NCI-H774 (cell line): ENCODE measurements at regions not wholly inside any gene's neighbourhood (a gene's known extent, or its start where the extent isn't known, plus 50 kb on each side); places are given as distances from the start of the nearest gene placed in this dataset.

Source experiments
- DNase-seq: peaks from one replicate; lab custom pipeline; 2025; lab: John Stamatoyannopoulos, UW

- no peak for DNase-seq
Measured at GRCh38 chr12:43011383-43011926, 421.9 kb upstream of the PRICKLE1 start.

- DNase-seq: no peak
Measured at GRCh38 chr12:43009846-43010240, 420.3 kb upstream of the PRICKLE1 start.

DNA sequence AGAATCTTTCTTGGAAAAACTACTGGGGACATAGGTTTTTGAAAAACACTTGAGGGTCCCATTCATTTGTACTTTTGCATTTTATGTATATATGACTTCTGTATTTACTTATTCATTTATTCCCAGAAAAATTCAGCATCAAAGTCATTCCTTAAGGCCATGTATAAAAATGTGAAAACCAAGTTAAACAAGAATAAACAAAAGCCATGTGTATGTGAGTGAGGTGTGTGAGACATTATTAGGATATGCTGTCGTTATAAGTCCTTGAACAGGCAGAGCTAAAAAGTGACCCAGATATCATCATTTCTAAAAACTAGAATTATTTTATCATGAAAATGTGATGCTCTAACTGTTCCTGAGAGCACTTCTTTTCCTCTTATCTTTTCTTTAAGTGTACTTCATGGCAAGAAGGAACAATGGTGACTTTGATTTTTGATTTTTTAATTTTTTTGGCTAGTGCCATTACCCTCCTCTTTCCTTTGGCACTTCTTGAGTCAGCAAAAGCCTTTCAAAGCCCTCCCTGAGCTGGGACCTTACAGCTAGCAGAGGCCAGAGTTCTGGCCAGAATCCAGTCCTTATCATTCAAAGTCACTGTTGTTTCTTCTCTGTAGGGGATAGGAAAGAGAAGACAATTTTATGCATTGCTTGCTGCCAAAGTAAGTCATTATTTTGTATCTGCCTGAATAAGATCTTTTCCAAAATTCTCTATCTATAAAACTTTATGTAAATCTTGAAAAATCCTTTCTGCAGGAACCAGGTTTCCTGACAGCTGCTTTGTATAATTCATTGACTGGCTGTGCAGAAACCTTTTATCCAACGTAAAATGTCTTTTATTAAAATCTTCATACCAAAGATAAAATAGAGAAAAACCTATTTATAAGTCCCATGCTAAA, 419.7 kb upstream of the PRICKLE1 start:
- no peak for DNase-seq

- no peak for DNase-seq
Measured at GRCh38 chr12:43004908-43005307, 415.4 kb upstream of the PRICKLE1 start.

- DNase-seq: no peak
Measured at GRCh38 chr12:43004141-43004540, 414.6 kb upstream of the PRICKLE1 start.

DNA sequence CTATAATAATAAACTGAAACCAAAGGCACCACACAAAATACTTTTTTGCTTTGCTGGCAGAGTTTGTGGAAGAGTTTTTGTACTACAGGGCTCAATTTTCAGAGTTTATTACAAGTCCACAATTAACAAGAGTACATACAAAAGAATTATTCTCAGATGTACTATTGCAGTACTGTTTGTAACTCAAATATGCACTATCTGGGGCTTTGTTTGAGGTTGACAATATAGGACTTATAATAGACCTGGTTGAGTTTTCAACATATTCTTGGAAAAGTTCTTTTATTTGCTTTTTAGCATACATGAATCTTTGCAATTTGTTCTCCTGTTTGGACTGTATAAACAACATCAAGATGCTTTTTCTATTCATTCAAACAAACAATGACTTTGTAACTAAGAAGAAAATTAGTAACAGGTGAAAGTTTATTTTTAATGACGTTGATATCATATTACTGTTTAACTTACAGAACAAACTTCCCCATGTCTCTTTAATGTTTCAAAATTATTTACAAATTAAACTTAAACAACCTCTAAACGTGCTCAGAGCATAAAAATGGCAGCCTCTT, 407.4 kb upstream of the PRICKLE1 start:
- peak; percentile 13 for DNase-seq

GRCh38 chr12:42992826-42993225, 403.3 kb upstream of the PRICKLE1 start:
- no peak for DNase-seq

DNA sequence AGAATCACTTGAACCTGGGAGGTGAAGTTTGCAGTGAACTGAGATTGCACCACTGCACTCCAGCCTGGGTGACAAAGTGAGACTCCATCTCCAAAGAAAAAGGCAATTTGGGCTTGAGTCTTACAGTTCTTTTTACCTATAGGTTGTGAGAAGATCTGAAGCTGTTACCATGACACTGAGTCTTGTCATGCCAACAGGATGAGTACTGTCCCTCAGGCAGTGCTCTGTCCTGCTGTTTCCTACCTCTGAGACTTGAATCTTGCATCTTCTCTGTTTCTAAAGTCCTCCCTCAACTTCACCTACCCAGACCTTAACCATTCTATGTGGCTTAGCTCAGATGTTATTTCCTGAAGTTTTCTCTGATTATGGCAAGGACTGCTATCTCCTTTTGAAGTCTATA, 400.8 kb upstream of the PRICKLE1 start:
- DNase-seq: no peak

- DNase-seq: peak; percentile 57
Measured at GRCh38 chr12:42987216-42987650, 397.7 kb upstream of the PRICKLE1 start.

- peak; percentile 11 for DNase-seq
Measured at GRCh38 chr12:42985506-42985905, 396.0 kb upstream of the PRICKLE1 start.

DNA sequence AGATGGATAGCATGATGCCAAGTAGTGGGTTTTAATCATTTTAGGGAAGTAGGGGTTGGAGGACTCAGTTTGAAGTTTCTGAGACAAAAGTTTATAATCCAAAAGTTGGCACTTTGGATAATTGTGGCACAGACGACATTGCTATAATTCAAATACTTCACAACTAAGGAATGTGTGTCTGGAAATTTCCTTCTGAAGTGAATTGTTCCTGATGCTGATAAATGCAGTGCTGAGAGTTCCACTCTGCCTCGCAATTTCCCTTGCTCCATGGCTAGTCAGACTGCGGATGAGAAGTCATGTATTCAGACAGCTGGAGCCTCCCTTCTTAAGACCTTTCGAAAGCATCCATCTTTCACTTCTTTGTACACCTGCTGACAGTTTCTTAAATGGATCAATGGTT, 393.3 kb upstream of the PRICKLE1 start:
- DNase-seq: no peak

DNA sequence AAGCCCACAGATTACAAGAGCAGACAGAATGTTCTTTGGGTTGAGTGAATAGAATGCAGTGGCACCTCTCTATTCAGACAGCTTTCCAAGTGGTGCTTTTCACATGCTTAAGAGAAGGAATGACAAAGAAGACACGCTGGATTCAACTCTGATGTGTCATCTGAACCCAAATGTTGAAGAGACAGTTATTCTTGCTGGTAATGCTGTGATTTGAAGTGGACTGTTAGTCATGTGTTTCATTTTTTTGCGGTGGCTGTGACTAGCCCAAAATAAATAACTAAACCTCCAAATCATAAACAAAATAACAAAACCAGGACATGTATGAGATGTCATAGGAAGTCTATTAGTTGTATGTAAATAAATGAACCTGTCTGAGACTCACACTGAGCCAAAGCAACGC, 391.8 kb upstream of the PRICKLE1 start:
- DNase-seq: no peak

DNA sequence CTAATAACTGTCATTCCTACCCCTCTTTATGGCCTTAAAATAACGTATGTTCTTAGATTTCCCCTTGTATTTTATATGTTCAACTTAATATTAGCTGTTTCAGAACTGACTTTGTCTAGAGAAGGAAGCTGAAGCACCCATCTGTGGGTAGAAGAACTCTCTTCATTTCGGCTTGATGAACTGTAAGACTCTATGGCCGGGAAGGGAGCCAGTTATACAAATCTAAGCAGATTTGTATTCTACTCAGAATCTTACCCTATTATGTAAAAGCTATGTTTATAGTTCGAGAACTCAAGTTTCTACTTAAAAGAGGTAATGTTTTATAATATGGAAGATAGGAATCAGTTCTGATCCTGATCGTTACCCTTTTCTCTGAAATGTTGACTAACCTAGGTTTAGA, 390.9 kb upstream of the PRICKLE1 start:
- no peak for DNase-seq

- DNase-seq: no peak
Measured at GRCh38 chr12:42979746-42980145, 390.2 kb upstream of the PRICKLE1 start.

GRCh38 chr12:42978708-42979107, 389.2 kb upstream of the PRICKLE1 start:
- DNase-seq: no peak

DNA sequence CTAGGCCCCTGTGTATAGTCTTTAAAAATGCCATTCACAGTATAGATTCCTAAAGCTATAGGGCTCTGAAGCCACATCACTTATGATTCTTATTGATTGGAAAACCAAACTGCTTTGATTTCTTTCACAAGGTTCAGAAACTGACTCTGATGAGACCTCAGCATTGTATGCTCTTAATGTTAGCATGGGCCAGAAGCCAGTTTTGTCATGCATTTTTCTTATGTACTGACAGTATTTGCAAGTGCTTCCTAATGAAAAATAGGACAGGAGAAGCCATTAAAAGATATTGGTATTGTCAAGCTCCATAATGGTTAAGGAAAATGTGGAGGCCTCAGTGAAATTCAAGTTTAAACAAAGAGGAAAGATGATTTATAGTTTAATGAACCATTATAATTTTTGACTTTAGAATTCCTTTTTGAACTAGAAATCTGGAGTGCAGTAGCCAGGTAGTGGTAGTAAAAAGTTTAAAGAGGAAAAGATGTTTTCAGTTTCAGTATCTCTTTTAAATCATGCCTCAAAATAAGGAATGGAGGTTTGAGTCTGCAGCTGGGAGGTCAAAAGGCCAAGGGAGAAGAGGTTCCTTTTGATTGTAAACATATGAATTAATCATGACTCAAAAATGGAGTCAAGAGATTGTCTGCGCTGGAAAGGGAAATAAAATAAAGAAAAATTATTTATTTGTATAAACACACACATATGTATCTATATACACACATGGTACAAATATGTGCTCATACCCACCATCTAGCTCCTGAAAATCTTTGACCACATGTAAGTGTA, 388.1 kb upstream of the PRICKLE1 start:
- no peak for DNase-seq

DNA sequence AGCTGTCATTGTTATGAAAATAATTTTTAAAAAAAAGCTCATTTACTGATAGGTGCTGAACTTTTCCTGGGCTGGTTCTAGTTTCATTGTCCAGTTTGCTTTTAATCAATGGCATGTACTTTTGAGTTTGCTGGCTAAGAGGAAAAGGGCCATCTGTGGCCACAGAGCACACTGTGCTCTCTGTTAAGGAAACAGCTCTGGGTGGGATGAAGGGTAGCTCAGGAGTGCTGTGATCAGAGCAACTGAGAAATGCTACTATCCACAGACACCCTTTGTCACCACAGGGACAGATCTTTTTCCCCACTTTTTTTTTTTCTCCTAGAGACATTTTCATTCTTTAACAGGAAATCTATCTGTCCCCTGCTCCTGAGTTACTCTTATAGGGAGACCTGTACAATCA, 387.1 kb upstream of the PRICKLE1 start:
- DNase-seq: no peak

DNA sequence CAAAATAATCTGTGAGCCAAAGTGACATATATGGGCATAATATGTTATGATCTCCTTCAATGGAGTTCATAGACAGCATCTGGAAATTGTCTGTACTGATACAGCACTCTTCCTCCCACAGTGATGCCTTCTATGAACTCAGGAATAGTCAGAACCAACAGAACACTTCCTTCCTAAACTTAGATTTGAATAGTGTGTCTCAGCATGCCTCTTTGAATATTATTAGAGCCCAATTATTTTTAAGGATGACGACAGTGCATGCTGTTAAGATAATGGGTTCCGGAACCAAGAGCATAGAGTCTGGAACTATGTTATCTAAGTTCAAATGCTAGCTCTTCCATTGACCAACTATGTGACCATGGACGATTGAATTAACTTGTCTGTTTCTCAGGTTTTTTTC, 386.6 kb upstream of the PRICKLE1 start:
- DNase-seq: no peak

GRCh38 chr12:42969355-42969754, 379.8 kb upstream of the PRICKLE1 start:
- no peak for DNase-seq

DNA sequence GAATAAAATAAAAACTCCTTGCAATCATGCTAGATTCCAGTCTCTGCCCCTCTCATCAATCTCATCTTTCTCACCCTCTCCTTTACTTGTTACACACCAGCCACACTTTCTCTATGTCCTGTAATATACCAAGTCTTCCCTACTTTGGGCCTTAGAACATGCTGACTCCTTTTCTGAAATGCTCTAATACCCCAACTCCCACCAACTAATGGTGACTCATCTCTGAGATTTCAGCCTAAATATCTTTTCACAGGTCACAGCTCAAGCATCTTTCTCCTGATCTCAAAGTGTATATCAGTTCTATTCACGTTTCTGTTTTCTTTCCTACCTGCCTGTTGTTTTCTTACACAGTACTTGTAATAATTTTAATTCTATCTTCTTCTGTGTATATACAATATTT, 378.9 kb upstream of the PRICKLE1 start:
- DNase-seq: no peak

- no peak for DNase-seq
Measured at GRCh38 chr12:42967850-42968249, 378.3 kb upstream of the PRICKLE1 start.

GRCh38 chr12:42963988-42964387, 374.4 kb upstream of the PRICKLE1 start:
- DNase-seq: no peak

- no peak for DNase-seq
Measured at GRCh38 chr12:42962384-42962783, 372.8 kb upstream of the PRICKLE1 start.
